GM21723 (cell line): ENCODE measurements at regions not wholly inside any gene's neighbourhood (a gene's known extent, or its start where the extent isn't known, plus 50 kb on each side); places are given as distances from the start of the nearest gene placed in this dataset.
"Not testable (repeated sequence)": the region's sequence is repeated elsewhere in the genome, so short reads cannot be mapped to it uniquely, and the experiment has no call there.

Experiments used
- ATAC-seq: cut with Tn5 transposase; IDR thresholded peaks from one replicate; pipeline ENCODE4 v1.9.1; 2021; ENCODE audit warnings: mild to moderate bottlenecking, moderate library complexity; ENCODE audit not compliant: unreplicated experiment

DNA sequence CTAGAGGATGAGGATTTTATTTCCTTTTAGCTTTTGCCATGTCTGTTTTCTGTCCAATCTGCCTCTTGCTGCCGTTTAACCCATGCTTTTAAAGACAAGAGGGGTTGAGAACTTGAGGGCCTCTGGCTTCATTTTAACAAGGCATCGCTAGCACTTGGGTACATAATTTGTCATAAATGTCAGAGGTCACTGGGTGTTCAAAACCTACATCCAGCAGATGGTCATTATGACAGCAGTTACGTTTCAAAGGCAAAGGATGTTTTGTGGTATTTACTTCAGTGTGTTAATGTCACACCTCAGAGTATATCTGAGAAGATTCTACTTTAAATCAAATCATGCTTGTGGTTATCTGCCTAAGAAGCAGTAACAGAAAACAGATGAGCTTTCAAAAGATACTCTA, 918.3 kb downstream of the NR2F1-AS1 start:
- ATAC-seq = no peak

DNA sequence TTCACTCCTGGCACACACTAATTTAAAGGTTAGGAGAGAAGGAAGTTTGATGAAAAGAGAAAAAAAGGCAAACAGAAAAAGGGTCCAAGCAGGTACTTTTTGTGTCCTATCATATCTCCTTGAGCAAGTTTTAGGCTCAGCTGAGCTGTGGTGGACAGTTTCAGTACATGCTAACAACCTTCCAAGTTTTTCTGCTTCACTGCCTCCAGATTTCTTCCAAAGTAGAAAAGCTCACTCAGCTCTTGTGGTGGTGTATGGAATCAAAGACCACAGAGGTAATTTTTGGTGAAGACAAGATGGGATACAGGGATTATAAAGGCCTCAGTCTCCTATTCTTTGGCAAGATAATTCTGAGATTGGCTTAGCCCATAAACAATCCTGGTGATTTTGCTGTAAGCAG, 921.8 kb downstream of the NR2F1-AS1 start:
- ATAC-seq = no peak

DNA sequence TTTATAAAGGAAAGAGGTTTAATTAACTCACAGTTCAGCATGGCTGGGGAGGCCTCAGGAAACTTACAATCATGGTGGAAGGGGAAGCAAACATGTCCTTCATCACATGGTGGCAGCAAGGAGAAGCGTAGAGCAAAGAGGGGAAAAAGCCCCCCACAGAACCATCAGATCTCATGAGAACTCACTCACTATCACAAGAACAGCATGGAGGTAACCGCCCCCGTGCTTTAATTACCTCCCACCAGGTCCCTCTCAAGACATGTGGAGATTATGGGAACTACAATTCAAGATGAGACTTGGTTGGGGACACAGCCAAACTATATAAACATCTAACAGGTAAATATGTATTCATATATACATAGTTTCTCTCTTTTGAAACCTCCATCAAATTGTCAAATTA, 926.4 kb downstream of the NR2F1-AS1 start:
- not testable (repeated sequence) for ATAC-seq

DNA sequence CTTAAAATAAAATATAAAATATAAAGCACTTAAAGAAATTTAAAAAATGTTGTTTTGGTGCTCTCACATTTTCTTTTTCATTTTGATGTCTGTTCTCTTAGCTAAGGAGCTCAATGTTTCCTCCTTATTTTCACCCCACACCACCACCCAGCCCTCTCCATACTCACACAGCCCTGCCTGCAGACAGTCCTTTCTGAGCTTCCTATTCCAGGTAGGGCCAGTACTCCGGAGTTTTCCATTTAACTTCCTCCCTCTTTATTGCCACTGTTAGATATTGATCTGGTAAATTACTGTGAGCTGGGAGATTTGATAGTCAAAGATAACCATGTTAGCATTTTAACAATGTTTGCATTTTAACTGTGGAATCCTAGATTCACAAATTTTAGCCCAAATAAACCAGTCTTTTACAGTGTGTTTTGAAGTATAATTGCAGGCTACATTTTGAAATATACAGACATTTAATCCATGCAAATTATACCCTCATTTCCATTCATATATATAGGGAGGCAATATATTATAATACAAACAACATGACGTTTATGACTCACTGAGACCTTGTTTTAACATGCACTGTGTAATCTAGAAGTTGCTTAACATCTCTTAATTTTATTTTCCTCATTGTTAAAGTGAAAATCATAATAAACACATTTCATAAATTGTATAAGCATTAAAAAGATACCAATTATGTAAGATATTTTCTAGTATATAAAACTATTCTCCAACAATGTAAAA, 927.1 kb downstream of the NR2F1-AS1 start:
- no peak for ATAC-seq

DNA sequence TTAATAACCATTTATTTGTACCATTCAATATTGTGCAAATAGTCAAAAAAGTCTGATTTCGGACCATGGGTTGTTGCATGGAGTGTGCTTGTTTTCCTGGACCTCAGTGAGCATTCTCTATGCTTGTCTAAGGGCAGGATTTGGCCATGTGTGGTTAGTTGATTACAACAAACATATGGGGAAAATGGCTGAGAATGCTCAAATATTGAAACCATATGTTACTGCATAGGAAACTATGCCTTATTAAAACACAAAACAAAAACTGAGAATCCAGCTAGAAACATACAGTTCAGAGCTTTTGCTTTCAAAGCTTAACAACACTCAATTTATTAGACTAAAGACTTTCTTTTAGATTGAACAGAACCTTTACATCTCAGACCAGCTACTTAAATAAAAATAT, 928.3 kb downstream of the NR2F1-AS1 start:
- no peak for ATAC-seq

DNA sequence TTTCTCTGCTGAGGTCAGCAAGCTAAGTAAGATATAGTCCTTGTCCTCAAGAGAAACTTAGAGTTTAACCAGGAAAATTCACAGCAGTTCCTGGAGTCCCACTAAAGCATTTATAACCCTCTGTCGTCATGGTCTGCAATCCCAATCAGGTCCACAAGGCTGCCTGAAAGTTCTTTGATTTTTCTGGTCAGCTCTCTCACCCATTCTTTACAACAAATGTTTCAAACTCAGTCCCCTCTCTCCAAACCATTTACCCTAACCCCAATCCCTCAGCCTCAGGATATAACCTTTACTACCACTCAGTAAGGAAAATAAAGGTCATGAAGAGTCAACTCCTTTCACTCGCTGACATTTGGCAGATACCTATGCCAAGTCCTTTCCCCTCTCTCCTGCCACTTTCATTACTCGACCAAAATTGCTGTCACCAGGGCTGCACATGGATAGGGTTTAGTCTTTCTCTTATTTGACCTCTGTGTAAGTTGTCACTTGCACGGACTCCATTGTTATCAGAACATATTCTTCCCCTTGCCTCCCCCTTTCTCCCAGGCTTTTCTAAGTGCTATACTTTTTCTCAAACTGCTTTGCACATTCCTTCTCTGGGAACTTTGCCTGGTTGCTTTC, 936.6 kb downstream of the NR2F1-AS1 start:
- ATAC-seq = no peak

DNA sequence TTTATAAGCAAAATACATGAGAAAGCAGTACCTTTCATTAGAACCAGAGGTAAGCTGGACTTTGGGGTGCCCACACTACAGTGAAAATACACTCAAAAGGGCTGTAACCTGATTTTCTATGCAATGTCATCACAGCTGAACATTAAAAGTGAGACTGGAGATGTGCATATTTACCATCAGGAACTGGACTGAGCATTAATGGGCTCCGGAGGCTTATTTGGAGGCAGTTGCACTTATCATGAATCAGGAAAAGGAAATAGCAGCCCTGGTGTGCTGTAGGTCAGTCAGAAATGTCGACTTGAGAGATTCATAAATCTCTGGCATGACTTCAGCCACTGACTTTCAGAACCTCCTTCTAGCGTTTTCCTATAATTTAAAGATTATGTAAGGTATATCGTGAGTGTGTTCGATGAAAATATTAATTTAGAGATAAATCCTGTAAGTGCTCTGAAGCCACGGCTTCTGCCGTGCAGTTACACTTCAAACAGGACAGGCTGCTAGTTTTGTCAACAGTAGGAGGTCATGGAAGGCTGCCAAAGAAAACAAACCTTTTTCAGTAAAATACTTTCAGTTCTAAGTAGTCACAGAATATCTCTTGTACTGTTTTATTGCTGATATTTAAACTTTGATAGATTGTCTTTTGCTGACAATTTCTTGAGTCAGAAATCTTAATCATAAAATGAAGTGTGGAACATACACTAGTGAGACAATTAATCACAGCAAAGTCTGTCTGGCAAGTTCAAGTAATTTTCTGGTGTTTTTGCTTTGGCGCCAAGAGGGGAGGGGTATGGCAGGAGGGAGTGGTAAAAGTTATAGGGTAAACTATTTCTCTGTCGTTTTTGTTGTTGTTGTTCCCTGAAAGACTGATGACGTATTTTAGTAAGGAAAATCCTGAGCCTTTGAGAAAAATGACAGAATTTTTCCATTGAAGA, 939.7 kb downstream of the NR2F1-AS1 start:
- no peak for ATAC-seq

DNA sequence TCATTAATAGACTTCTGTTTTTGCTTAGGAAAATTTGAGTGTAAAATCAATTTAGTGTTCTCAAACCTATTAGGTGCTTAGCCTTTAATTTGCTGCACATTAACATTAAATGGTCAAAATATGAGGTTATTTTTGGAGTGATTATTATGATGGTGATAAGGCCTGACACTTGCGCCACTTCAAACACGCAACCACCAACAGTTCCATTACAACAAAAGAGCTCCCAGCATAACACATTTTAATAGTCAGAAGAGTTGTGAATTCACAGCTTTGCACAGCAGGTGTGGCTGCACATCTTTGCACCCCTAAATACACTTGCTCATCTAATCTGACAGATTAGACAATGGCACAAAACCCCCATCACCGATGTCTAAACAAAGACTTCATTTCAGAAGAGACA, 940.7 kb downstream of the NR2F1-AS1 start:
- no peak for ATAC-seq

DNA sequence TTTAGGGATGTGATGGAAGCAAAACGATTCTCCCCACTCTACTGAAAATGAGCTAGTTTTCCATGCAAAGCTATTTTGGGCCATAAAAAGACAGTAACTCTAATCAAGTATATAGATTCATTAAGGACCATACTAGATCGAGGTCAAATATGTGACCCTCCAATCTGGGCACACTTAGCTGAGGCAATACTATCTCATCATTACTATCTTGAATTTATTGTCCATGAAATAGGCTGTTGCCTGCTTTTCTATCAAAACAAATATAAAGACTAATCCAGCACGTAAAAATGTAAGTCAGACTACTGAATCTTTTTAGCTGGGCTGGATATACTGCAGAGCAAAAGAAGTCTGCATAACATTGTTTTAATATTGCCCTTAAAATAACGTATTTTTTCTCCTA, 943.1 kb downstream of the NR2F1-AS1 start:
- no peak for ATAC-seq

DNA sequence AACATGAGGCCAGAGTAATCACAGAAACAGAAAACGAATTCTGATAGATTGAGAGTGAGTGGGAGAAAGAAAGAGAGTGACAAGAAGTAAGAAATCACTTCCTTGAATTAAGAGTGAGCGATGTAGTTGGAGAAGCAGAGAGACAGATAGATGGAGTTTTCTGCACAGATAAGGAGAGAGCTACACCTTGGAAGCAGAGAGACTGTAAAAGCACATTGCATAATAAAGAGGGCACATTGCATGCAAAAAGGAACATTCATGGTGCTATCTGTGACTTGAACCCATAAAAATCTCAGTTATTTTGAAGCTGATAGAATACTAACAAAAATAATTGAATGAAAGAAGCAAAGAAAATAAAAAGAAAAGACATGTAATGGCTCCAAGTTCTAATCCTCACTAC, 943.8 kb downstream of the NR2F1-AS1 start:
- ATAC-seq = no peak

DNA sequence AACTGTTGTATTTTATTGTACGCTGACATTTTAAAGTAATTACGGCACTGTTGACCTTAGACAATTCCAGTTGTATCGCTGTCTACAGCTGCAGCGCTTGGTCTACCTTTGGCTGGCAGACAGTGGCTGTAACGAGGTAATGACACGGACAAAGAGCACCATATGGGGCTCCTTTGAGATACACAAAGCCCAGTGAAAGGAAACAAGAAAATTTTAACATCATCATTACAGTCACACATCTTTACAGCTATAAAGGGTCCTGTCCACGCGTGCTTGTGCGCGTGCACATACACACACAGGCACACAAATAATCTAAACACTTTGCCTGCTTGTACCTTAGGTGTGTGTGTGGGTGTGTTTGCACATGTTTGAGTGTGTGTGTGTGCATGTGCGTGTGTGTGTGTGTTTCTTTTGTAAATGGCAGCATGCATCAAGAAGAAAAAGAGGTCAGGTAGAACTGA, 946.0 kb downstream of the NR2F1-AS1 start:
- no peak for ATAC-seq

DNA sequence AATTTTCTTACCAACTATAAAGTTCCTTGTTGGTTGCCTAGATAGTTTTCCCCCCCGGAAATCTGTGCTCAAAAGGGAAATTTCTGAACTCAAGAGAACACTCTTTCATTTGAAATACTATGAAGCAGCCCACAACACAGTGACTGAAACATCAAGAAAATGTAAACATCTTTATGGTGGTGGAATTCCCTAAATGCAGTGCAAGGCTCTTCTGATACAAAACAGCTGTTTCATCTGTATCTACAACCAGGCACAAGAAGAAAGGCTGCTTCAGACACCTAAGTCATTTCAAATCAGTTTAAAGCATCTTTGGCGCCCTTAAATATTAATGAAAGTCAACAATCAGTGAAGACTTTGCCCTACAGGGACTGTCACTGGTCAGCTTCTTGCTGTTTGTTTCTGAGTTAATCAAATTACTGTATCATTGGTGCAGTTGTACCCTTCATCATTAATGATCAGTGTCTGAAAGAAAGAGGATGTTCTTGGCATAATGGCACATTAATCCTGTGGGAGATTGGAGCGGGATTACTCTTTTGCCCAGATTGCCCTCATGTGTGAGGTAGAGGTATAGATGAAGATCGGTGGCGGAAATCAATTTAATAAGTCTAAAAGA, 947.0 kb downstream of the NR2F1-AS1 start:
- no peak for ATAC-seq

DNA sequence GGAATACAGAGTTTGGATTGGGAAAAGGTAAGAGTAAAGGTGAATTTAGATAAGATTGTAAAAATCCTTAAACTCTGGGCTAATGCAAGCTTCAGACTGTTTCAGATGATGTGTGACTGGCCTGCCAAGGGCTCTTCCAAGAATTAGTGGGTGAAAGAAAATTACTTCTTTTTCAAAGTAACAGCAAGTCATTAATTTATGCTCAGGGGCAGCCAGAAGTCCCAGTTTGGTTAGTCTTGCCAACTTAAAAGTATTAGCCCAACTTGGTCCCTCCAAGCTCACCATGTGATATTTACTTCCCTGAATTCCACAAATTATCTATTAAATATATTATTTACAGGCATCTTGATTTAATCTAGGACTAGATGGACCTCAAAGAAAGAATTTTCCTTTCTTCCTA, 947.8 kb downstream of the NR2F1-AS1 start:
- ATAC-seq = no peak

DNA sequence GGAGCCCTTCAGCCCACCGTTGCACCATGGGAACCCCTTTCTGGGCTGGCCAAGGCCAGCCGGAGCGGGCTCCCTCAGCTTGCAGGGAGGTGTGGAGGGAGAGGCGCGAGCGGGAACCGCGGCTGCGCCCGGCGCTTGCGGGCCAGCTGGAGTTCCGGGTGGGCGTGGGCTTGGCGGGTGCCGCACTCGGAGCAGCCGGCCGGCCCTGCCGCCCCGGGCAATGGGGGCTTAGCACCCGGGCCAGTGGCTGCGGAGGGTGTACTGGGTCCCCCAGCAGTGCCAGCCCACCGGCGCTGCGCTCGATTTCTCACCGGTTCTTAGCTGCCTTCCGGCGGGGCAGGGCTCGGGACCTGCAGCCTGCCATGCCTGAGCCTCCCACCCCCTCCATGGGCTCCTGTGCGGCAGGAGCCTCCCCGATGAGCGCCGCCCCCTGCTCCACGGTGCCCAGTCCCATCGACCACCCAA, 949.8 kb downstream of the NR2F1-AS1 start:
- not testable (repeated sequence) for ATAC-seq

DNA sequence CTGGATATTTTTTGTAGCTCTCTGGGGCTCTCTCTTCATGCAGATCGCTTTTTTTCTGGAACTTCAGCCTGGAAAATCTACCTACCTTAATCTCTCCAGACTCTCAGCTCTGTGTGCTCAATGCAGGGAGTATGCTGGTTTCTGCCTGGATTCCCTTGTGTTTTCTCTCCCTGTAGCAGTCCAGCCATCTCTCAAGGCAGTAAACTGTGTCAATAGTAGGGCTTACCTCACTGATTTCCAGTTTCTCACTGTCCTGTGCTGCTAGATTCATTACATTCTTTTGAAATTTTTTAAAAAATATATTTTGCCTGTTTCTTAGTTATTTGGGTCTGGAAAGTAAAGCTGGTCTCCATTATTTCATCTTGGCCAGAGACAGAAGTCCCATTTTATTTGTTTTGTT, 951.4 kb downstream of the NR2F1-AS1 start:
- no peak for ATAC-seq

DNA sequence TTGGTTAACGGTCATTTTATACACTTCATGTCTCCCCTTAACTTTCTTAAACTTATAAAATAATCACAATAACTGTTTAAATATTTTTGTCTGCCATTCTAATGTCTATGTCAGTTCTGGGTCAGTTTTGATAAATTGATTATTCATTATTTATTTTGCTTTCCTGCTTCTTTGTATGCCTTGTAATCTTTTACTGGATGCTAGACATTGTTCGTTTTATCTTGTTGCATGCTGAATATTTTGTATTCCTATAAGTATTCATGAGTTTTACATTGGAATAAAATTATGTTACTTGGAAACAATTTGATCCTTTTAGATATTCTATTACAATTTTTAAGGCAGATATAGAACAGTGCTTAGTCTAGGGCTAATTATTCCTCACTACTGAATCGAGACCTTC, 952.0 kb downstream of the NR2F1-AS1 start:
- no peak for ATAC-seq

DNA sequence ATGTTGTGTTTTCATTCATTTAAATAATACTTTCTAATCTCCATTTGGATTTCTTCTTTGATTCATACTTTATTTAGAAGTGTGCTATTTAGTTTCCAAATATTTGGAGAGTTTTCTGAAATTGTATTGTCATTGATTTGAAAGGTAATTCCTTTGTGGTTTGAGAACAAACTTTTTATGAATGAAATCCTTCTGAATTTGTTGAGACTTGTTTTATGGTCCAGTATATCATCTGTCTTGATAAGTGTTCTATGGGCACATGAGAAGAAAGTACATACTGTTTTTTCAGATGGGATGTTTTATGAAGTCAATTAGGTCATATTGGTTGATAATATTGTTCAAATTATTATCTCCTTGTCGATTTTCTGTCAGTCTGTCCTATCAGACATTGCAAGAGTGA, 953.8 kb downstream of the NR2F1-AS1 start:
- no peak for ATAC-seq

DNA sequence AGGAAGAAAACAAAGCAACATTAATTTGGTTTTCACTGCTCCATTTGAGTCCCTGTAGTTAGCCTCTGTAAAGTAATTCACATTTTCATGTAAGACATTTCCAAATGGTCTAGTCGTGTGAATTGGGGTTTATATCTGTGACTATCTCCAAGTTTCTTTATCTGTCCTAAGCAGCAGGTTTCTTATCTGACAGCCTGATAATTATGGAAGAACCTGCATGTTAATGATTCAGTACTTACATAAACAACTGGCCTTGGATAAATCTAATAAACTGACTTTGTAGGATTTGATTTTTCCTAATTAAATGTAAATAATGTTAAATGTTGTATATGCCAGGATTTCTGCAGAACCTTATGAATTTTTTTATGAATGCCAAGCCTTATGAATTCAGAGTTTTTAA, 964.9 kb downstream of the NR2F1-AS1 start:
- ATAC-seq = no peak

DNA sequence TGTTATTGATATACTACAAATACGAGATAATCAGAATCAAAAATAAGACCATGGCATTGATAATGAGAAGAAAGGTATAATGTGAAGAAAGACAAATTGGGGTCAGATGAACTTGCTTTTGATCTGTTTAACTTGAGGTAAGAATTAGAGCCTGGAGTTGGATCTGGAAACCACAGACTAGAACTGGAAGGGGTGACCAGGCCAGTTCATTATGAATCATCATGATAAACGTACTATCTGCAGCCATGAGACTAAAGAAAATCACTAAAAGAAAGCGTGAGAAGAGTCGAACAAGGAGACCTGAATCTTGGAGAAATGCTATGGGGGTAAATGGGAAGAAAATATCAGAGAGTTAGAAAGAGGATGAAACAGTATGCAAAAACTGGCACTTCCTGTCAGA, 967.5 kb downstream of the NR2F1-AS1 start:
- ATAC-seq = no peak

DNA sequence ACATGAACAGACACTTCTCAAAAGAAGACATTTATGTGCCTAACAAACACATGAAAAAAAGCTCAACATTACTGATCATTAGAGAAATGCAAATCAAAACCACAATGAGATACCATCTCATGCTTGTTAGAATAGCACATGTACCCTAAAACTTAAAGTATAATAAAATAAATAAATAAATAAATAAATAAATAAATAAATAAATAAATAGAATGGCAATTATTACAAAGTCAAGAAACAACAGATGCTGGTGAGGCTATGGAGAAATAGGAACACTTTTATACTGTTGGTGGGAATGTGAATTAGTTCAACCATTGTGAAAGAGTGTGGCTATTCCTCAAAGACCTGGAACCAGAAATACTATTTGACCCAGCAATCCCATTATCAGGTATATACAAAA, 970.6 kb downstream of the NR2F1-AS1 start:
- not testable (repeated sequence) for ATAC-seq

DNA sequence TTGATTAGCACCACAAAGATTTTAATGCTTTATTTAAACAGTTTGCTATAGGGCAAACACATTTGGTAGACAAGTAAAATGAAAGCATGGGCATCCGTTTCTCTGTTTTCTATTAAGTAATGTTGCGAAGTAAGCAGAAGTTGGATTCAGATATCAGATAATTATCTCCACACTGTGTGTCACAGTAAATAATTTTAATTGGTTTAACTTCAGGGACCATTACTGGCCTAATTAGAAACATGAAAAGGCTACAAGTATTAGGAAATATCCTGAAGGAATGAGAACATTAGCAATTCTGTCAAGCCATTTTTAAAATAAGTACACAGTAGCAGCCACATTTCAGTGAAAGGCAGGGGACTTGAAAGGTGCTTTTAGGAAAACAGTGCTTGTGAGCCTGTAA, 975.4 kb downstream of the NR2F1-AS1 start:
- ATAC-seq = no peak
